Upper lobe of left lung (tissue), 4 donors: ENCODE measurements at regions not wholly inside any gene's neighbourhood (a gene's known extent, or its start where the extent isn't known, plus 50 kb on each side); places are given as distances from the start of the nearest gene placed in this dataset.

ENCODE experiments used
- EP300 ChIP-seq, 4 donors: sonication (generic); formaldehyde crosslinking; IDR thresholded peaks; one replicate each; pipeline ENCODE4 v1.5.1; 2017; ENCODE audit warnings: antibody characterized with exemption in 4 of 4, control low read depth in 2 of 4
- POLR2A ChIP-seq, 4 donors: fragments of 450-650 bp; IDR thresholded peaks; one replicate each; pipeline ENCODE4 v1.5.1; 2016 to 2017; ENCODE audit warnings: antibody characterized with exemption in 4 of 4, mild to moderate bottlenecking in 2 of 4
- POLR2AphosphoS5 ChIP-seq, 2 donors: sonication (generic); formaldehyde crosslinking; IDR thresholded peaks; one replicate each; pipeline ENCODE4 v1.5.1; 2017; ENCODE audit warnings: antibody characterized with exemption in 2 of 2
- TF ChIP-seq, protein P1 (sequence below), 6 experiments: fragments of 450-650 bp in 4 of 6; fragments of 200-600 bp in 2 of 6; sonication (generic) in 2 of 6; IDR thresholded peaks; one replicate each; pipeline ENCODE4 v1.5.1; 2016 to 2019; ENCODE audit warnings: antibody characterized with exemption in 6 of 6

DNA sequence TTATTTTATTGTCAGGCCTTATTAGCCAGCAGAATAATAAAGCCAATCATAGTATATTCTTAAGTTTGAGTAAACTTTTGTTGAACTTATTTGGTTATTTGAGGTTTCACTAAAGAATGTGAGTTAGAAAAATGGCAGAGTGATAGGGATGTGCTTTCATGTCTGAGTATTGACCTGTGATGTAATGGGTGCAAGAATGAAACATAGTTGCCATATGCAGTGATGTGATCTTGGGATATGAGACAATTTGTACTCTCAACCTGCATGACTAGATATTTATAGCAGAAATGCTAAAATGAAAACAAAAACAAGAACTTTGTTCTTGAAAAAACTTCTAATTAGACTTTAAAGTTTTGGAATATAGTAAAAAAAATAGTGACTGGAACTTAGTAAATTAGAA lies 97.9 kb downstream of the DISP1 start:
- TF ChIP-seq POLR2A (IDR thresholded peaks at IDR 0.05) (no peak), EP300 (IDR thresholded peaks at IDR 0.05) (no peak), POLR2AphosphoS5 (IDR thresholded peaks at IDR 0.05) (no peak)
- TF ChIP-seq, protein P1, sequence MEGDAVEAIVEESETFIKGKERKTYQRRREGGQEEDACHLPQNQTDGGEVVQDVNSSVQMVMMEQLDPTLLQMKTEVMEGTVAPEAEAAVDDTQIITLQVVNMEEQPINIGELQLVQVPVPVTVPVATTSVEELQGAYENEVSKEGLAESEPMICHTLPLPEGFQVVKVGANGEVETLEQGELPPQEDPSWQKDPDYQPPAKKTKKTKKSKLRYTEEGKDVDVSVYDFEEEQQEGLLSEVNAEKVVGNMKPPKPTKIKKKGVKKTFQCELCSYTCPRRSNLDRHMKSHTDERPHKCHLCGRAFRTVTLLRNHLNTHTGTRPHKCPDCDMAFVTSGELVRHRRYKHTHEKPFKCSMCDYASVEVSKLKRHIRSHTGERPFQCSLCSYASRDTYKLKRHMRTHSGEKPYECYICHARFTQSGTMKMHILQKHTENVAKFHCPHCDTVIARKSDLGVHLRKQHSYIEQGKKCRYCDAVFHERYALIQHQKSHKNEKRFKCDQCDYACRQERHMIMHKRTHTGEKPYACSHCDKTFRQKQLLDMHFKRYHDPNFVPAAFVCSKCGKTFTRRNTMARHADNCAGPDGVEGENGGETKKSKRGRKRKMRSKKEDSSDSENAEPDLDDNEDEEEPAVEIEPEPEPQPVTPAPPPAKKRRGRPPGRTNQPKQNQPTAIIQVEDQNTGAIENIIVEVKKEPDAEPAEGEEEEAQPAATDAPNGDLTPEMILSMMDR (IDR thresholded peaks at IDR 0.05), result no peak
